ENCODE measurements at regions not wholly inside any gene's neighbourhood (a gene's known extent, or its start where the extent isn't known, plus 50 kb on each side); places are given as distances from the start of the nearest gene placed in this dataset.

DNA sequence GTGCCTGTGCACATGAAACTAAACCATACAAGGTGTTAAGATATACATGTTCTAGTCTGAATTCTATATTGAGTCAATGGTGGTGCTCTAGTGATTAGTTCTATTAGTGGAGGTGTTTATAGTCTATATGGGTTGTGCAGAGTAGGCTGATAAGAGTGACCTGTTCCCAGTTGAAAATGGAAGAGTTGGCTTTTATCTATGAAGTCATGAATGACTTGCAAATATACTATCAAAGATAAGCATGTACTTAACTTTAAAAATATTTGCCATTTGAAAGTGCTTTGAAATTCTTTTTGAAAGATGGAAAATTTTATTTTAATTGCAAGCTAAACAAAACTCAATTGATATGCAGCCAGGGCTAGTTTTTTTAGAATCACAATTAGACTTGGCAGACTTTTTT lies 150.6 kb upstream of the SGO1 start:
- no peaks in the 10 kb centered on the region for H3K9me3 Mint-ChIP-seq
- H3K36me3 Mint-ChIP-seq (ENCODE audit: low read depth): peaks cover 3% of the 10 kb centered on the region

DNA sequence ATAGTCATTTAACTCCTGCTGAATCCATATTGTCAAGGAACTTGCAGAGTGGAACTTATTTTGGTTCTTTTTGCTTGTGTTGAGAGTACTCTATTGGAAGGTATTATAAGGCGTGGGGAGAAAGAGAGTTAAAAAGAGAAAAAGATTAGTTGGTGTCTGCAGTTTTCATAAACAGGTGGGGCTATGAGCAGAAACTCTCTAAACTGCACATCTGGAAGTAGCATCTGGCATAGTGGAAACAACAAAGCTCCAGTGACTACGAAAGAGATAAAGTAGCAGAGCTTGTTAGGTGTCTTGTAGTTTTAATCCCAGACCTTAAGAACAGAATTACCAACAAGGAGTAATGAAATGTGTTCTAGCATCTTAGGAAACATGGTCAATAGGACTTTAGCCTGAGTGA lies 148.8 kb upstream of the SGO1 start:
- Histone ChIP-seq H3K4me1 (ENCODE audit: control insufficient read depth, insufficient read depth, low read length) (peaks cover 17% of the 10 kb centered on the region), H3K9ac (ENCODE audit: extremely low read depth, low read length, poor library complexity, severe bottlenecking) (no peak overlapping the region), H3K27me3 (ENCODE audit: control insufficient read depth, insufficient read depth, low read length, poor library complexity, severe bottlenecking) (no peaks in the 10 kb centered on the region), H3K36me3 (ENCODE audit: control insufficient read depth, insufficient read depth, low read length) (no peaks in the 10 kb centered on the region), H3K27ac (ENCODE audit: low read depth, low read length) (no peak overlapping the region), H3K9me3 (ENCODE audit: control insufficient read depth, low read length) (no peaks in the 10 kb centered on the region), H3K4me3 (ENCODE audit: low read length) (no peak overlapping the region)
- no peak overlapping the region for H3K4me3 Mint-ChIP-seq
- H3K27ac Mint-ChIP-seq: no peak overlapping the region
- TF ChIP-seq CTCF (conservative IDR thresholded peaks at IDR 0.05): no peak
- WGBS, 2 experiments (ENCODE audit: insufficient coverage in 1 of 2, insufficient read length in 1 of 2): 93 to 100% methylated on average over 1 to 2 of the region's 2 CpGs
- peaks cover 49% of the 10 kb centered on the region for H3K4me1 Mint-ChIP-seq
- H3K27me3 Mint-ChIP-seq (ENCODE audit: insufficient read depth): peaks cover 1% of the 10 kb centered on the region
- H3K9me3 Mint-ChIP-seq: peaks cover 5% of the 10 kb centered on the region
- no peaks in the 10 kb centered on the region for H3K36me3 Mint-ChIP-seq (ENCODE audit: low read depth)
- DNase-seq: no peak

More for the DNA sequence above, 150.6 kb upstream of the SGO1 start:
- H3K36me3 ChIP-seq (ENCODE audit: control insufficient read depth, insufficient read depth, low read length): no peaks in the 10 kb centered on the region
- H3K27me3 Mint-ChIP-seq (ENCODE audit: insufficient read depth): peaks cover 1% of the 10 kb centered on the region
- H3K4me1 Mint-ChIP-seq: peaks cover 50% of the 10 kb centered on the region
- no peak overlapping the region for H3K4me3 ChIP-seq (ENCODE audit: low read length)
- peaks cover 17% of the 10 kb centered on the region for H3K4me1 ChIP-seq (ENCODE audit: control insufficient read depth, insufficient read depth, low read length)
- H3K9me3 ChIP-seq (ENCODE audit: control insufficient read depth, low read length): no peaks in the 10 kb centered on the region
- peak overlapping the region; percentile 18 for H3K27ac Mint-ChIP-seq
- H3K4me3 Mint-ChIP-seq: no peak overlapping the region
- no peak overlapping the region for H3K9ac ChIP-seq (ENCODE audit: extremely low read depth, low read length, poor library complexity, severe bottlenecking)
- H3K27me3 ChIP-seq (ENCODE audit: control insufficient read depth, insufficient read depth, low read length, poor library complexity, severe bottlenecking): no peaks in the 10 kb centered on the region
- no peak overlapping the region for H3K27ac ChIP-seq (ENCODE audit: low read depth, low read length)
- no peak for TF ChIP-seq CTCF (conservative IDR thresholded peaks at IDR 0.05)
- DNase-seq: no peak

GRCh38 chr3:20327889-20328288 lies 141.9 kb upstream of the SGO1 start:
- Histone ChIP-seq H3K27ac (ENCODE audit: low read depth, low read length) (no peak overlapping the region), H3K9ac (ENCODE audit: extremely low read depth, low read length, poor library complexity, severe bottlenecking) (no peak overlapping the region), H3K36me3 (ENCODE audit: control insufficient read depth, insufficient read depth, low read length) (no peaks in the 10 kb centered on the region), H3K9me3 (ENCODE audit: control insufficient read depth, low read length) (peaks cover under 1% of the 10 kb centered on the region), H3K4me1 (ENCODE audit: control insufficient read depth, insufficient read depth, low read length) (peaks cover 9% of the 10 kb centered on the region), H3K4me3 (ENCODE audit: low read length) (no peak overlapping the region), H3K27me3 (ENCODE audit: control insufficient read depth, insufficient read depth, low read length, poor library complexity, severe bottlenecking) (no peaks in the 10 kb centered on the region)
- no peak for TF ChIP-seq CTCF (conservative IDR thresholded peaks at IDR 0.05)
- 83 to 95% methylated on average over 1 of the region's 1 CpG for WGBS, 2 experiments (ENCODE audit: insufficient coverage in 1 of 2, insufficient read length in 1 of 2)
- Mint-ChIP-seq H3K4me1 (peaks cover 22% of the 10 kb centered on the region), H3K4me3 (no peak overlapping the region), H3K27me3 (ENCODE audit: insufficient read depth) (no peaks in the 10 kb centered on the region), H3K27ac (peak overlapping the region; percentile 52), H3K36me3 (ENCODE audit: low read depth) (no peaks in the 10 kb centered on the region), H3K9me3 (peaks cover 15% of the 10 kb centered on the region)
- no peak for DNase-seq

Measured in endodermal cell (in vitro differentiated cells).